ENCODE measurements at regions not wholly inside any gene's neighbourhood (a gene's known extent, or its start where the extent isn't known, plus 50 kb on each side); places are given as distances from the start of the nearest gene placed in this dataset.
"Not testable (repeated sequence)": the region's sequence is repeated elsewhere in the genome, so short reads cannot be mapped to it uniquely, and the experiment has no call there.

GRCh38 chr10:71108042-71108441, 104.3 kb upstream of the UNC5B start:
- TF ChIP-seq CTCF, POLR2AphosphoS5, POLR2A (IDR thresholded peaks at IDR 0.05): not testable (repeated sequence)
